DMS153 treated with DMSO at 0.1 percent for 48 hours (cell line): ENCODE measurements at regions not wholly inside any gene's neighbourhood (a gene's known extent, or its start where the extent isn't known, plus 50 kb on each side); places are given as distances from the start of the nearest gene placed in this dataset.

Experiments used
- DNase-seq: peaks from one replicate; lab custom pipeline; 2025; ENCODE audit not compliant: unreplicated experiment; lab: John Stamatoyannopoulos, UW

GRCh38 chr16:62225675-62226074 is 189.4 kb upstream of the CDH8 start:
- no peak for DNase-seq

DNA sequence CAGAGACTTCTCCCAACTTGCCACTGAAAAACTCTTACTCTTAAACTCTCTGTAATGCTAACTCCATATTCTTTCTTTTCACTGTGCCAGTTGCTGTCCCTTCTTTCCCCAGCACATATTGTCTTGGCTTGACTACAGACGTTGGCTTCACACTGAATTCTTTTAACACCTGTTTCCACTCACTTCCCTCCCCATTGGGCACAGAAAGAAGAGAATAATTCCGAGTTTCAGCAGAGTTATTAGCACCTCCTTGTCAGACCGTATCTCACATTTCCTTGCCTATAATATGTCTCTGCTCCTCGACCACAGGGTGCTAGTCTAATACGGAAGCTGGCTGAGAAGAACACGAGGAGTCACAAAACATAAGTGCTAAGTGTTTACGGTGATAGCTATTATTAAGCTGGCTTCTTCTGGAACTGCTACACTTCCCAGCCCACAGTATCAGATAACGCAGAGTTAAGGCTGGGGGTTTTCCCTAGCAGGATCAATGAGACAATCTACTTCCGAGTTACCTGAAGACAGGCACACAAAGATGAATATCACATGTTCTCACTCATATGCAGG is 188.5 kb upstream of the CDH8 start:
- DNase-seq: no peak

- DNase-seq: no peak
Measured at GRCh38 chr16:62216837-62217236, 180.6 kb upstream of the CDH8 start.

GRCh38 chr16:62213763-62214162 is 177.5 kb upstream of the CDH8 start:
- no peak for DNase-seq

GRCh38 chr16:62208934-62209333 is 172.7 kb upstream of the CDH8 start:
- no peak for DNase-seq

- DNase-seq: no peak
Measured at GRCh38 chr16:62205459-62205858, 169.2 kb upstream of the CDH8 start.

DNA sequence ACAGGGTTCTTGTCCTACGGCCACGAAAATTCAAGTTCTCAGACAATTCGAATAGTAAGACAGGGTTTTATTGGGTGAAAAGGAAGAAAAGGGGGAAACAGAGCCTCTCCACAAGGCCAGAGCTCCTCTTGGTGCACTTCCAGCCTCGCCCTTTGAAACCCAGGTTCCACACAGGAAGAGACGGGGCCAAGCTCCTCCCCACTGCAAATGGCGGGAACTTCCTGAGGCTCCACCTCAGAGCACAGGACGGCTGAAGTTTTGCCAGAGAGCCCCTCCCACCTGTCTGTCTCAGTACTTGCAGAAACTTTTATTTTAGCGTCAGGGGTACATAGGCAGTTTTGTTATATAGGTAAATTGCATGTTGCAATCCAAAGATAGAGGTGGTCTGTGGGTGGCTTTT is 165.7 kb upstream of the CDH8 start:
- DNase-seq: no peak

GRCh38 chr16:62194828-62195227 is 158.6 kb upstream of the CDH8 start:
- no peak for DNase-seq

- DNase-seq: peak; percentile 32
Measured at GRCh38 chr16:62190426-62190825, 154.2 kb upstream of the CDH8 start.

DNA sequence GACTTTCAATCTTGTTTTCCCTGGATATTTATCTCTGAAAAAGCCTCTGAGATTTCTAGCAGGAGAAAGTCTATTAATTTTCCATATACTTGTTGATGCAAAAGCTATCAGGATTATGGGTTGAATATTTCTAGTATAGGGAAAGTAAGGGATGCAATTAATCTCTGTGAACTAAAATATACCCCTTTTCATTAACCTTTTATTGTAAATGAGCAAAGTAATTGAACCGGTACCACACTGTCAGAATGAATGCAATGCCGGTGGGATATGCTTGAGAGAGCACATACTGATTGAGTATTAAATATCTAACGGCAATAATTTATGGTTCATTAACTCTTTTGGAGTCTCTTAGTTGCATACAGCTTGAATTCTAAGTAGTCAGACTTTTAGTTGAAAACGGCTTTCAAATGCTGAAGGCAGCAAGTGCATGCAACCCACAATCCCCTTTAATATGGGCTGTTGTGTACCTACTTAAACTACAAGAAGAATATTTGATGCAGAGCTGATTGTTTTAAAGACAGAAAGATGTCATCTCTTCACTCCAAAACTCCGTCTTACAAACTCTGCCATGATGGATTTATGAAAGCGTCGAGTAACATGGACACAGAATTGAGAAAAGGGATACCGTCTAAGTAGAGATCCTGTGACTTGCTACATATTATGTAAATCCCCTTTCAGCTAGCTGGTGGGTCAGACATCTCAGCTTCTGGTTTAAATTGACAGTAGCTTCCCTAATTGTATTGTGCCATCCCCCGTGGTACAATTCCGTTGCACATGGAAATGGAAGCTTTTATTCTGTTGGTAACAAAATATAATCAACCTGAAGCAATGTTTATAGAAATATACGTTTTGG is 141.3 kb upstream of the CDH8 start:
- no peak for DNase-seq

- DNase-seq: no peak
Measured at GRCh38 chr16:62170642-62171041, 134.4 kb upstream of the CDH8 start.

- no peak for DNase-seq
Measured at GRCh38 chr16:62167551-62167950, 131.3 kb upstream of the CDH8 start.

DNA sequence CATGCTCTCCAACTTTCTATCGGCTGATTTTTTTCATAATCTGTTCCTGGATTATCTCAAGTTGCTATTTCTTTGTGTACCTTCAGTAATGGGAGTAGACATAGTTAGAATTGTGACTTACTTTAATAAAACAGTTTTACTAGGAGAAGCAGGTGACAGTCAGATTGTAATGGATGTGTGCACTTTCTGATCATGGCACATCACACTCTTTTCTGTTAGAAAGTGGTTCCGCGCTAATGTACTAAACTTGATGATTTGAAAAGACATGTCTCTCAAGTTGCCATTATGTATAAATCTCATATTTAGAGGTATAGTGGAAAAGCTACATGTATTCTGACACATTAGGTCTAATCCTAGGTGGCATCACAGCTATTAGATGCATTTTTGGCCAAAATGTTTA is 121.3 kb upstream of the CDH8 start:
- DNase-seq: no peak

GRCh38 chr16:62156971-62157370 is 120.7 kb upstream of the CDH8 start:
- DNase-seq: no peak

- DNase-seq: no peak
Measured at GRCh38 chr16:62149631-62150030, 113.4 kb upstream of the CDH8 start.

- no peak for DNase-seq
Measured at GRCh38 chr16:62137996-62138395, 101.8 kb upstream of the CDH8 start.

DNA sequence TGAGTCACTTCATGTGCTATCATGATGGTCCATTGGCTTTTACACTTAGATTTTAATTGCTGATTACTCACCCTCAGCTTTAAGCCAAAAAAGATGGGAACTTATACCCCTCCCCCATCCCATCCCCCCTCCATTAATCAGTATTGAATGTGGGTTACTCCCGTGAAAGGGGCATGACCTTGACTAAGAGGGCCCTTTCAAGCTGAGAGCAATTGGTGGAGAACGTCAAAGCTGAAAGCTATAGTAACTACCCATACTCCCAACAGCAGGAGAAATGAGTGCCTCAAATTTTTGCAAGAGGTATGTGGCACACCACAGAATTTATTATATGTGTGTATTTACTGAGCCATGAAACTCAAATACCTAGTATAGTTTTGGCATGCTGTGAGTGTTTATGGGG is 99.7 kb upstream of the CDH8 start:
- no peak for DNase-seq

DNA sequence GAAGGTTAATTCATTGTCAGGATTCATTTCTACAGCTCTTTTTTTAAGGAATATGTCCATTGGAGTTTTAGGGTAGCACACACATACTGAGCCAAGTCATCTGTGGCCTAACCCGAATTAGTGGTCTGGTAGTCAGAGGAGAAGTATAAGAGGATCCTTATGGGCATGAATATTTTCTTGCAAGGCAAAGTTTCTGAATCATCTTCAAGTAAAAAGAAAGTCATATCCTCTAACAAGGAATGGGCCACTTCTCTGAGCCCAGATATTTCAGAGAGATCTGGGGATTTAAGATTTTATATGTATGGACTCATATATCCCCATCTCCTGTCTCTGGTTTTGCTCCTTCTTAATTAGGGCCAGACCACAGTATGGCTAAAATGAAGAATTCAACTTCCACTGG is 99.2 kb upstream of the CDH8 start:
- no peak for DNase-seq

- DNase-seq: no peak
Measured at GRCh38 chr16:62130101-62130500, 93.9 kb upstream of the CDH8 start.

DNA sequence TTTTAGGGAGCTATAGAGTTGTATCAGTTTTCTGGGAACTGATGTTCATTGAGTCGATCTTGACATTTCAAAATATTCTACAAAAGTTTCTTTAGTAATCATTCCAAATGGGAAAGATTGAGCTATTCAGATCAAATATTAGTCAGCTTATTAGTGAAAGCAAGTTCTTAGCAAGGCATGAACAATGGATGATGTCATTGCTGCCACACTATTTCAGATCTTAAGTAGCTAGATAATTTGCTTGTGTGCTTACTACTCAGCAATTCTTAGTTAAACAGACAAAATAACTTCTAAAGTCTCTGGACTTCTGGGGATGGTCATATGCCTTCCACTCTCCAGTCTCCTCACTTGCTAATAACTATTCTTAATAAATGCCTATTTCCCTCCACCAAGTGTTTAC is 69.0 kb upstream of the CDH8 start:
- no peak for DNase-seq

- no peak for DNase-seq
Measured at GRCh38 chr16:62102588-62102987, 66.3 kb upstream of the CDH8 start.

DNA sequence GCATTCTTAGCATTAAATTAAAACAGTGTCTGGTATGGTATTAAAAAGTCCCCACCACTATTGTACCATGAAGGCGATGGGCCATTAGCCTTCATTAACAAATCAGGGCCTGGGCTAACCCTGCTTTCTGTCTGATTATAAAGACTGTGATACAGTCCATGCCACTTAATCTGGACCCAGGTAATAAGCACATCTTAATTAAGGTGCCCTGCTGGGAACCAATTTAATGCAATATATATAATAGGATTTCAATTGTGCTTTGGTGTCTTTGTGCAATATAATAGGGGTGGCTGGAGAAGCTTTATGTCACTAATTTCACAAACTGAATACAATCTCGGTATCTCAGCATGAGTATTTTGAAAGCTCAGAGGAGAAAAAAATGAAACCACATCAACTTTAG is 64.4 kb upstream of the CDH8 start:
- DNase-seq: no peak

- DNase-seq: no peak
Measured at GRCh38 chr16:62089715-62090114, 53.5 kb upstream of the CDH8 start.
